ENCODE measurements at regions not wholly inside any gene's neighbourhood (a gene's known extent, or its start where the extent isn't known, plus 50 kb on each side); places are given as distances from the start of the nearest gene placed in this dataset.

- TF ChIP-seq CTCF (IDR thresholded peaks at IDR 0.05) = no peak
- TF ChIP-seq POLR2A (IDR thresholded peaks at IDR 0.05) = no peak
Measured at GRCh38 chr7:96426027-96426426, 104.1 kb upstream of the SLC25A13 start.
